ENCODE measurements at regions not wholly inside any gene's neighbourhood (a gene's known extent, or its start where the extent isn't known, plus 50 kb on each side); places are given as distances from the start of the nearest gene placed in this dataset.

GRCh38 chr14:62585247-62585646, 460.0 kb downstream of the KCNH5 start:
- TF ChIP-seq, protein P1, sequence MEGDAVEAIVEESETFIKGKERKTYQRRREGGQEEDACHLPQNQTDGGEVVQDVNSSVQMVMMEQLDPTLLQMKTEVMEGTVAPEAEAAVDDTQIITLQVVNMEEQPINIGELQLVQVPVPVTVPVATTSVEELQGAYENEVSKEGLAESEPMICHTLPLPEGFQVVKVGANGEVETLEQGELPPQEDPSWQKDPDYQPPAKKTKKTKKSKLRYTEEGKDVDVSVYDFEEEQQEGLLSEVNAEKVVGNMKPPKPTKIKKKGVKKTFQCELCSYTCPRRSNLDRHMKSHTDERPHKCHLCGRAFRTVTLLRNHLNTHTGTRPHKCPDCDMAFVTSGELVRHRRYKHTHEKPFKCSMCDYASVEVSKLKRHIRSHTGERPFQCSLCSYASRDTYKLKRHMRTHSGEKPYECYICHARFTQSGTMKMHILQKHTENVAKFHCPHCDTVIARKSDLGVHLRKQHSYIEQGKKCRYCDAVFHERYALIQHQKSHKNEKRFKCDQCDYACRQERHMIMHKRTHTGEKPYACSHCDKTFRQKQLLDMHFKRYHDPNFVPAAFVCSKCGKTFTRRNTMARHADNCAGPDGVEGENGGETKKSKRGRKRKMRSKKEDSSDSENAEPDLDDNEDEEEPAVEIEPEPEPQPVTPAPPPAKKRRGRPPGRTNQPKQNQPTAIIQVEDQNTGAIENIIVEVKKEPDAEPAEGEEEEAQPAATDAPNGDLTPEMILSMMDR (optimal IDR thresholded peaks at IDR 0.05 in 1 of 3, IDR thresholded peaks at IDR 0.05 in 1 of 3, conservative IDR thresholded peaks at IDR 0.05 in 1 of 3; ENCODE audit: extremely low read depth in 1 of 3, insufficient read depth in 2 of 3, low read length in 3 of 3): no peak
- TF ChIP-seq EZH2 (IDR thresholded peaks at IDR 0.05; ENCODE audit: low read length): no peak
- dilution Hi-C loops (cut with MboI; ENCODE audit: extremely low pct_ligation_motif_present, low sequenced_read_pairs): no loop called here
- Histone ChIP-seq H3K4me1 (ENCODE audit: control insufficient read depth, extremely low read depth, insufficient read depth, low read length) (no peaks in the 10 kb centered on the region), H3K36me3 (ENCODE audit: control insufficient read depth in 2 of 2, extremely low read depth in 1 of 2, insufficient read depth in 2 of 2, low read length in 2 of 2) (no peaks in the 10 kb centered on the region), H3K9me1 (ENCODE audit: control insufficient read depth, extremely low read depth, insufficient read depth, low read length) (no peaks in the 10 kb centered on the region), H3K27me3 (ENCODE audit: control insufficient read depth, extremely low read depth, insufficient read depth, low read length) (no peaks in the 10 kb centered on the region), H3K4me3 (ENCODE audit: control insufficient read depth in 2 of 3, extremely low read depth in 1 of 3, insufficient read depth in 2 of 3, low read depth in 1 of 3, low read length in 3 of 3) (no peak overlapping the region), H3K4me2 (ENCODE audit: control insufficient read depth, extremely low read depth, insufficient read depth, low read depth, low read length) (no peak overlapping the region), H3K27ac (ENCODE audit: control insufficient read depth, insufficient read depth, low read length) (no peak overlapping the region), H2AFZ (ENCODE audit: control insufficient read depth, low read length) (no peak overlapping the region), H3K9ac (ENCODE audit: control insufficient read depth, extremely low read depth, insufficient read depth, low read length) (no peak overlapping the region), H3K79me2 (ENCODE audit: control insufficient read depth, insufficient read depth, low read length) (no peaks in the 10 kb centered on the region), H4K20me1 (ENCODE audit: control insufficient read depth, extremely low read depth, insufficient read depth, low read length) (no peaks in the 10 kb centered on the region), H3K9me3 (ENCODE audit: control insufficient read depth, low read depth, low read length) (no peaks in the 10 kb centered on the region)
- no peak for DNase-seq (ENCODE audit: low read depth, low spot score)
- no peak for FAIRE-seq

- TF ChIP-seq, protein P1 (optimal IDR thresholded peaks at IDR 0.05 in 1 of 3, IDR thresholded peaks at IDR 0.05 in 1 of 3, conservative IDR thresholded peaks at IDR 0.05 in 1 of 3; ENCODE audit: extremely low read depth in 1 of 3, insufficient read depth in 2 of 3, low read length in 3 of 3): no peak
- TF ChIP-seq EZH2 (IDR thresholded peaks at IDR 0.05; ENCODE audit: low read length): no peak
- Histone ChIP-seq H3K4me1 (ENCODE audit: control insufficient read depth, extremely low read depth, insufficient read depth, low read length) (no peaks in the 10 kb centered on the region), H3K36me3 (ENCODE audit: control insufficient read depth in 2 of 2, extremely low read depth in 1 of 2, insufficient read depth in 2 of 2, low read length in 2 of 2) (no peaks in the 10 kb centered on the region), H3K4me2 (ENCODE audit: control insufficient read depth, extremely low read depth, insufficient read depth, low read depth, low read length) (no peak overlapping the region), H2AFZ (ENCODE audit: control insufficient read depth, low read length) (no peak overlapping the region), H4K20me1 (ENCODE audit: control insufficient read depth, extremely low read depth, insufficient read depth, low read length) (no peaks in the 10 kb centered on the region), H3K9me1 (ENCODE audit: control insufficient read depth, extremely low read depth, insufficient read depth, low read length) (no peaks in the 10 kb centered on the region), H3K79me2 (ENCODE audit: control insufficient read depth, insufficient read depth, low read length) (no peaks in the 10 kb centered on the region), H3K27me3 (ENCODE audit: control insufficient read depth, extremely low read depth, insufficient read depth, low read length) (no peaks in the 10 kb centered on the region), H3K4me3 (ENCODE audit: control insufficient read depth in 2 of 3, extremely low read depth in 1 of 3, insufficient read depth in 2 of 3, low read depth in 1 of 3, low read length in 3 of 3) (no peak overlapping the region), H3K9me3 (ENCODE audit: control insufficient read depth, low read depth, low read length) (no peaks in the 10 kb centered on the region), H3K27ac (ENCODE audit: control insufficient read depth, insufficient read depth, low read length) (no peak overlapping the region), H3K9ac (ENCODE audit: control insufficient read depth, extremely low read depth, insufficient read depth, low read length) (no peak overlapping the region)
- dilution Hi-C loops (cut with MboI; ENCODE audit: extremely low pct_ligation_motif_present, low sequenced_read_pairs): no loop called here
- FAIRE-seq (peak; percentile 20), DNase-seq (ENCODE audit: low read depth, low spot score) (no peak)
Observed at GRCh38 chr14:62592877-62593276, 452.4 kb downstream of the KCNH5 start.

Data from keratinocyte (primary cell).